ENCODE measurements at regions not wholly inside any gene's neighbourhood (a gene's known extent, or its start where the extent isn't known, plus 50 kb on each side); places are given as distances from the start of the nearest gene placed in this dataset.

DNA sequence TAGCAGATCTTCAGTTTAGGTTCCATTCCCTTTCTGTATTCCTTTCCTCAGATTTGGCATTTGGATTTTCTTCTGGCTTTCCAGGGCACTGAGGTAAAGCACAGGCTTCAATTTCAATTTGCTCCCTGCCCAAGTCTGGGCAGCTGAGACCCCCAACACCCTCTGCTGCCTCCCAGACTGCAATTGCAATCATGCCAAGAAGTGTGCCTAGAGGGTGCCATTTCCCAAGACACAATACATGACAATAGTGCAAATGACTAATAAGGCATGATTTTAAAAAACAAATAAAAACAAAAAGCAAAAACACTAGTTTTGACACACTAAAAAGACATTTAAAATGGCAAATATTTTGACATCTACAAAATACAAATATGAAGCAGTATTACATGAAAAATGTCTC is 364.8 kb downstream of the EPM2A start:
- DNase-seq (ENCODE audit: low read depth in 2 of 2) = no peak

DNA sequence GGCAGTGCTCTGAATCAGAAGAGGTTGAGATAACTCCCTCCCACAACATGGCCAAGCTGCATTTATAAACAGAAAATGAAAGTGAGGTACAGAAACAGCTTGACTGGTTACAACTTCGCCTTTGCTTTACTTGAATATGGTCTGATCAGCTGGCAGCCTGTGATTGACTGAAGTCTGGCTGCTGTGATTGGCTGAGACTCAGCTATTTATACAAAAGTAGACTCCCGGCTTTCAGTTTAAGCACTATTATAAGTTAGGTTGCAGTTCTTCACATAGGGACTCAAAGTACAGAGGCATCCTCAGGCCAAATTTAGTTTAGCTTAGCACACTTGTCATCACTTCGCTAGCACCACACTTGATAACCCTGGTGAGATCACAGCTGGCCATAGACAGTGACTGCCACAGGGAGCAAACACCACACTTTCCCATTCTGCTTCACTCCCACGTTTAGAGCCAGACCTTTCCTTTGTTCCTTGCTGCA is 362.6 kb downstream of the EPM2A start:
- DNase-seq (ENCODE audit: low read depth in 2 of 2) = no peak

DNA sequence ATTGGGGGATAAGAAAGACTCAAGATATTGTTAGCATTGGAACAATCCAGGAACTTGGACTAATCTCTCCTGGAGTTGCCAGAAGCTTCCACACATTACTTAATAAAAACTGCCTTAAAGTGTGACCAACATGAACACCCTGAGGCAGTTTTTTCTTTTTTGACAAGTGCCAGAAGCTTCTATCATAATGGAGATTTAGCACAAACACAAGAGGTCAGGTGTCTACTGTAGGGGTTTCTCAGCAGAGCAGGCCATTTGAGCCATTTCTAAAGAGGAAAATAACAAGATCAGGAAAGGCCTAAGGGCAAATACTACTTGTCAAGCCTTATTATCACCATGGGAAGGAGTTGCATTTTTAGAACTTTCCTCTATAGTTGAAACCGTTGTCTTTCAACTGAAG is 361.5 kb downstream of the EPM2A start:
- no peak for DNase-seq (ENCODE audit: low read depth in 2 of 2)

DNA sequence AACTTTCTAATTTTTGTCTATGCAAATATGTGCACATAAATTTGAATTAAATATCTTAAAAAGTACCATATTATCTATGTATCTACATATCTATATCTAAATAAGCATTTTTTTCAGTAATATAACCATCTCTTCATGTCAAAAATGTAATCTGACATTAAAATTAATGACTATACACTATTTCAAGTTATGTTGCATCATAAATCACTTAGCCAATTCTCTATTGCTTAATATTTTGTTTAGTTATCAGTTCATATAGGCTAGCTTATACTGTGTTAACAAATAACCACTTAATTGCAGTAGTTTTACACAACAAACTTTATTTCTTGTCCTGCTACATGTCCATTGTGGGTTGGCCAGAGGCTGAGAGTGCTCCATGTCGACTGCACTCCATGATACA is 360.8 kb downstream of the EPM2A start:
- DNase-seq (ENCODE audit: low read depth in 2 of 2) = no peak

DNA sequence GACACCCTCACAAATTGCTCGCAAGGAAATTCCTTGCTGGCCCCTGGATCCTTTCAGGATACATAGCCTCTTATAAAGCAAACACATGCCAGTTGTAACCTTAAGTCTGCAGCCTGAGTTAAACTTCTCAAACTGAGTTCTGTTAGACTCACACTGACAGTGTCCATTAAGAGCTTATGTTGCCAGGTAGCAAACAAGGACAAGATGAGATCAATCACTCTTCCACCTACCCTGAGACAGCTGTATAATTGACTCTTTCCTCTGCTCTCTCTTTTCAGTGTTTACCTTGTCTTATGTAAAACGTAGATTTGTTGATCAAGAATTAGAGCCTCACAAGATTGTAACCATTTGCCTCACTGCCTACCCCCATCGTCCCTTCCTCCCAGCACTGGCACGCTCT is 359.8 kb downstream of the EPM2A start:
- no peak for DNase-seq (ENCODE audit: low read depth in 2 of 2)

DNA sequence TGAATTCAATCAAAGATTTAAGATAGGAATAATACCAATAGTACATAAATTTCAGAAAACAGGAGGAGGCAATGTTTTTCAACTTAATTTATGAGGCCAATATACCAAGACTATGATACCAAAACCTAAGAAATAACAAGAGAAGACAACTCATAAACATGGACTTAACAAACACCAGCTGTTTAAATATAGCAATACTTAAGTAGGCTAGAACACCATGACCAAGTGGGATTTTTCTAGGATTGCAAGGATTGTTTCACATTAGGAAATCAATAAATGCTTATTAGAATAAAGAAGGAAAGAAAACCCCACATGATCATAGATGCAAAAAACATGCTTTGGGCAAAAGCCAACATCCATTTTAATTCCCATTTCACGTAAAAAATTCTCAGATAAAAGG is 355.1 kb downstream of the EPM2A start:
- no peak for DNase-seq (ENCODE audit: low read depth in 2 of 2)

DNA sequence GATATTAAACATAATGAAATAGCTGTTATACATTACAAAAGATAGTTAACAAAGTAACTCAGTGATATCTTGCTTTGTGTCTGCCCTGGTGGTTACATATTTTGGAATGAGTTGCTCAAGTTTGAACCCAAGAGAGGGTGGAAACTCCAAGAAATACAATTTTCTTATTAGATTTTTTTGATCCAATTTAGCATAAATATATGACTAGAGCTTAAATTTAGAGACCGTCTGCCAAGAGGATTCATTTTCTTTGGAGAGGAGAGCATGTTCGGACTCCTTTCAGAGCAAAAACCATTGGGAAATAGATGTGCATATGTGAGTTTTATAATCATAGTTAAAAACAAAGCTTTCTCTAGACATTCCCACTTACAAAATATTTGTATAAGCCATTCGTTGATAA is 353.4 kb downstream of the EPM2A start:
- DNase-seq (ENCODE audit: low read depth in 2 of 2) = no peak

DNA sequence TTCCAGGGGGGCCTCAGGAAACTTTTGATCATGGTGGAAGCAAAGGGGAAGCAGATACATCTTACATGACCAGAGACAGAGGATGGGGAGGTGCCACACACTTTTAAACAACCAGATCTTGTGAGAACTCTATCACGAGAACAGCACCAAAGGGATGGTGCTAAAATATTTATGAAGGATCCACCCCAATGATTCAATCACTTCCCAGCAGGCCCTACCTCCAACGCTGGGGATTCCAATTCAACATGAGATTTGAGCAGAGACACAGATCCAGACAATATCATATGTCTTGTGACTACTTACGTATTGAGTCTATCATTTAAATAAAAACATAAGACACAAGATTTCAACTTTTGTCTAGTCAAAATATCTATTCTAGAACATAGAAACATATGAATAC is 351.9 kb downstream of the EPM2A start:
- DNase-seq (ENCODE audit: low read depth in 2 of 2) = no peak

DNA sequence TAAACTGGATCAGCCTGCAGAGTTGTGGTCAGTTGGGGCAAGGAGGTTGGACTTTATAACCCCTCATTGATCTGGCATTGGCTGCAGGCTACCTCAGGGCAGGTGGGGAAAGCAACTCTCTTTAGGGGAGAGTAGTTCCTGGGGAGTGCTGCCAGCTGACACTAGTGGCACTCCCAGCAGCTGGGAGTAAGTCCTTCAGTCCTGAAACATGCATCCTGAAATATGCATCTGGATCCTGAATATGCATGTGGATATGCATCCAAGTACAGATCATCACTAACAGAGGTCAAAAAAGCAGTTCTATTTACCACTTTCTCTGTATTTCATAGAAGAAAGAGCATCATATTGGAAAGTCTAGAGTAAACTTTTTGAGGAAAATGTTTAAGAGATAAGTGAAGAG is 350.8 kb downstream of the EPM2A start:
- no peak for DNase-seq (ENCODE audit: low read depth in 2 of 2)

DNA sequence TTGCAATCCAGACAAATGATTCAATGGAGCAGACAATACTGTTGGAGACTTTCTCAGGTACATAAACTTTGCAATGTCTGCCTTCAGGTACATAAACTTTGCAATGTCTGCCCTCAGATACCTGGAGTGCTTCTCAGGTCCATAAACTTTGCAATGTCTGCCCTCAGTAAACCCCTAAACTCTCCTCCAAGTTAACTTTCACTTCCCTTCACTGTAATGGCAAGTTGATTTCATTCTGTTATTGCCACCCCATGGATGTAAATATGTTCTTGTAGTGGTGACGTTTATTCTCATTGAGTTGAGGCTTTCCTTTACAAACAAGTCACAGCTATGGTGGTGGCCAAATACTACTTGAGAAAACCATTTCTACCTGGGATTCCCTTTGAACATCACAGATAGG is 338.8 kb downstream of the EPM2A start:
- DNase-seq (ENCODE audit: low read depth in 2 of 2) = no peak

DNA sequence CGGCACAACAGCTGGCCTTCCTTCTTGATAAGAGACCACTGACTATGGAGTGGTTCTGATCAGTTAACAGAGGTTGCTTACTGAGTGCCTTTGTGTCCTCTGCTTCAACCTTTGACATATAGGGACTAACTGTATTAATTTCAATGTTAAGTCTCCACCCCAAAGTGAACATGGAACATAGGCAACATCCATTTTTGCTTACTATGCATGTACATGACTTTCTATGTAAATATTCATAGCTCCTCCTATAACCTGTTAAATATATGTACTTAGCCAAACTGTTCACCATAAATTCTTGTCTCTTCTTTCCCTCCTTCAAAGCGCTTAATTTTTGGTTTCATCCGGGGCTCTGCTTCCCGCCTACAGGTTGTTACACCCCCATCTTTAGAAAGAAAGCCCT is 334.8 kb downstream of the EPM2A start:
- no peak for DNase-seq (ENCODE audit: low read depth in 2 of 2)

DNA sequence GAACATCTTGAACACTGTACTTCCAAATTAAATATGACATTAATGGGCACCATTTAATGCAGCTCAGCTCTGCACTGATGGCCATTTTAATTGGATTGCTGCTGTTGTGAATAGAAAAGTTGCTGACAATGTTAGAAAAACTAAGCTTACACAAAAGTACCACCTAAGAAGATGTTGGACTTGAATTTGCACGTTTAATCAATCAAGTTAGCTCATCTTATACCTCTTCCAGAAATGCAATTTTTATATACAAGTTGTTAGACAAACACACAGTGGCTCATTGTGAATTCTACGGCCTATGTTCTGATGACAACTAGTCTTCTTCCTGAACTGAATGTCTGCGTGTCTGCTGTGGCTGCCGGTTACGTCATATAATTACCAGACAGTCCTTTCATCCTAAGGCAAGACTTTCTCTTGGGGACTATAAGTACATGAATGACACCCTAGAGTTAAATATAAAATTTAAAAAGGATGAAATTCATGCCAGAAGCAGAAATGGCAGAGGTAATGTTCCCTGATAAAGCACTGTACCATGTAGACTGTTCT is 330.2 kb downstream of the EPM2A start:
- no peak for DNase-seq (ENCODE audit: low read depth in 2 of 2)

DNA sequence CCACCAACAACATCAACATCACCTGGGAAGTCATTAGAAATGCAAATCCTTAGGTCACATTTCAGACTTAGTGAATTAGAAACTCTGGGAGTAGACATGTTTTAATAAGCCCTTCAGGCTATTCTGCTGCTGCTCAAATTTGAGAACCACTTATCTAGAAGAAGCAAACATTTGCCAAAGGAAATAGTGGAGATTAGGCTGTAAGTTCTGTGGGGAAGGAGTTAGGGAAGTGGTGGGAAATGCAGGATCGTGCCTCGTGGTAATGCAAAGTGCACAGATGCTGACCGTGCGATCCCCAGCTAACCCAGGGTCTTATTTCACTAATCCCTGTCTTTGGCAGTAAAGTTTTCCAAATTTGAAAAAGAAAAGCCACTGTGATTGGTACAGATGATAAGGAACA is 328.5 kb downstream of the EPM2A start:
- DNase-seq (ENCODE audit: low read depth in 2 of 2) = no peak

DNA sequence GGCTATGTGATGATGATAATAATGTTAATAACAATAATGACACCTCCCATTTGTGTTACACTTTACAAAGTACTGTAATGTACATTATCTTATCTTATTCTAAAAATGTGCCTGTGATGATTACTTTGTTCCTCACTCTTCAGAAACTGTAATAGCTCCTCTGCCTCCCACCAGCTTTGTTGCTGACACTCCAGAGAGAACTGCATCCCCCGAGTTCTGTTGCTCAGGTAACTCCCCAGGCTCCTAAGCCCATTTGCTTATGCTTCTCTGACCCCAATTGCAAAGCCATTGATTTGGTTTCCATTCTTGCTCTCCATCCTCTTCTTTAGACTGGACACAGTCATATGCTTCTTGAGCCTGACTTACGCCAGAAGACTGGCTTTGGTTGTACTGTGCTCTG is 319.7 kb downstream of the EPM2A start:
- no peak for DNase-seq (ENCODE audit: low read depth in 2 of 2)

DNA sequence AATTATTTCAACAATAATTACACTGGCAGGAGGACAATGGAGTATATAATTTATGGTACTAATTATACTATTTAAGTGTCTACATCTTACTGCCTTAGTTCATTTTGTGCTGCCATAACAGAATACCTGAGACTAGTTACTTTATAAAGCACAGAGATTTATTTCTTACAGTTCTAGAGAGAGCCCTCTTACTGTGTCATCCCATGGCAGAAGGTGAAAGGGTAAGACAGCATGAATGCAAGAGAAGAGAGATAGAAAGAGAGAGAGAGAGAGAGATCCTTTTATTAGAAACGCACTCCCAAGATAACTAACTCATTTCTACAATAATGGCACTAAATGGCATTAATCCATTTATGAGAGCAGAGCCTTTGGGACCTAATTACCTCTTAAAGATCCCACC is 314.7 kb downstream of the EPM2A start:
- DNase-seq (ENCODE audit: low read depth in 2 of 2) = no peak

DNA sequence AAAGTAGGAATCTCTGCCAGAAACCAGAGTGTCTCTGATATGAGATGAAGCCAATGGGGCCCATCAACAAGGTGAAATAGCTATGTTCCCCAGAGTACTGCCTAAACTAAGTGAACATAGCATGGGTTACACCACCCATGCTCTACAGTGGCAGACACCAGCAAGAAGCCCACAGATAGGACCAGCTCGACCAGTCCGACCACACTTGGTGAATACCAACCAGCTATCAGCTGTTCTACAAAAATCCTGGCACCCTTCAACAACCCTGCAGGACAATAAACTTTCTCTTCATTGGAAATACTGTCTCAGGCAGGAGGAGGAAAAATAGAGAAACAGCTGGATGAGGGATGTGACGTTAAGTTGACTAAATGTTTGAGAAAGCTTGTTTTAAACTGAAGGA is 311.4 kb downstream of the EPM2A start:
- DNase-seq (ENCODE audit: low read depth in 2 of 2) = no peak

DNA sequence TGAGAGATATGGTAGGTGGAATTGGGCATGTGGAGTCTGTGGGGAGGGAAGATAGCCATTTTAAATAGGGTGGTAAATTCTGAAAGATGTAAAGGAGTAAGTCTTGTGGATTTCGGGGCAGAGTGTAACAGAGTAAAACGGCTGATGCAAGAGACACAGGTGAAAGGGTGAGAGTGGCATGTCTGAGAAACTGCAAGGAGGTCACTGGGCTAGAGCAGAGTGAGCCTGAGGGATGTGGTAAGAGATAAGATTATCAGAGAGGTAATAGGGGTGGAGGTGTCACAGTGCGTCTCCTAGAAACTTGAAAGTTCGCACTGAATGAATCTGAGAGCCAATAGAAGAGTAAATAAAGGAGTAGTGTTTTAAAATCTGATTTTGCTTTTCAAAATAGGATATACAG is 308.1 kb downstream of the EPM2A start:
- no peak for DNase-seq (ENCODE audit: low read depth in 2 of 2)

DNA sequence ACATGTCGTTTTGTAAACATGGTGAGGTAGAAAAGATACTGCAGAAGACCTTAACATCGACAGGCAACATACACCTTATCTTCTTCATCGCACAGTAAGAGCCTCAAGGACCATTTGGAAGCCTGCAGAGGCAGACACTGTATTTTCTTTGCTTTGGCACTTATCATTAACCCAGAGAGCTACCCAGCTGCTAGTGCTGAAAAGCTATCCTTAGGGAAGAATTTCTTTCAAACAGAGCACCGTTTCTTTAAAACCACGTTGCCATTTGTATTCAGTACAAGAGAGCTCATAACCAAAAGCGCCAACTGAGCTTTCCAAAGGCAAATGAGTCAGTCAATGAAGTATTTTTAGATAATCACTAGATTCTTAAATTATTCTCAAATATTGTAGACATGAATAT is 306.6 kb downstream of the EPM2A start:
- no peak for DNase-seq (ENCODE audit: low read depth in 2 of 2)

DNA sequence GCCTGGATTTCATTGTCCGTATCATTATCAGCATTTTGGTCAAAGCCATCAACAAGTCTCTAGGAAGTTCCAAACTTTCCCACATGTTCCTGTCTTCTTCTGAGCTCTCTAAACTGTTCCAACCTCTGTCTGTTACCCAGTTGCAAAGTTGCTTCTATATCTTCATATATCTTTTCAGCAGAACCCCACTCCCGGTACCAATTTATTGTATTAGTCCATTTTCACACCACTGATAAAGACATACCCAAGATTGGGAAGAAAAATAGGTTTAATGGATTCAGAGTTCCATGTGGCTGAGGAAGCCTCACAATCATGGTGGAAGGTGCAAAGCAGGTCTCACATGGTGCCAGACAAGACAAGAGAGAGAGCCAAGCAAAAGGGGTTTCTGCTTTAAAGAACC is 293.2 kb downstream of the EPM2A start:
- no peak for DNase-seq (ENCODE audit: low read depth in 2 of 2)

DNA sequence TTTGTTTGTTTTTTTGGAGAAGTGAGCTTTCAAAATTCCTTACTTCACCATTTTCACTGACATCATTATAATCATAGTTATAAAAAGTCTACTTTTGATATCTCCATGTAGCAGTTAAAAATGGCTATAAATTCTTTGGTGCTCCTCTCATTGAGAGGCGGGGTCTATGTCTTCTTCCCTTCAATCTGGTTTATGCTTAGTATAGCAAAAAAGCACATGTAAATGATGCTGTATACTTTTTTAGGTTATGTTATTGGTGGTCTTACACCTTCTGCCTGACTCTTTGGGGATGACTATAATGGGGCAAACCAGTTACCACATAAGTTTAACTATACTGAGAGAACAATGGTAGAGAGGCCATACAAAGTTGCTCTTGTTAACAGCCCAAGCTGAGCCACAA is 289.6 kb downstream of the EPM2A start:
- DNase-seq (ENCODE audit: low read depth in 2 of 2) = no peak

DNA sequence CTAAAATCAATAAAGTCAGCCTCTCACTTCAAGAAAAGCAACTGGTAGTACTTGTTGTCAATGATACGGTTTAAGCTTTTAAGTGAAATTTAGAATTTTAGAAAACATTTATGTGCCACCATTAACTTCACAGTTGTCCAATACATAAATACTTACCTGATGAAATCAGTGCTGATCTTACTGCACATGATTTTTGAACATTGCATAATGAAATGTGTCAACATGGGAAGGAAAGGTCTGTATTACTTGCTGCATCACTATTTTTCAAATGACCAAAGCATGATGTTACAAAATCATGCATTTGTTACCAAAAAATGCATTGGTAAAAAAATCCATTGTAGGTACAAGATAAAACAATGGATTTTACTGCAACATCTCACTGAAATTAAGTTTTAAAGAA is 284.3 kb downstream of the EPM2A start:
- no peak for DNase-seq (ENCODE audit: low read depth in 2 of 2)

DNA sequence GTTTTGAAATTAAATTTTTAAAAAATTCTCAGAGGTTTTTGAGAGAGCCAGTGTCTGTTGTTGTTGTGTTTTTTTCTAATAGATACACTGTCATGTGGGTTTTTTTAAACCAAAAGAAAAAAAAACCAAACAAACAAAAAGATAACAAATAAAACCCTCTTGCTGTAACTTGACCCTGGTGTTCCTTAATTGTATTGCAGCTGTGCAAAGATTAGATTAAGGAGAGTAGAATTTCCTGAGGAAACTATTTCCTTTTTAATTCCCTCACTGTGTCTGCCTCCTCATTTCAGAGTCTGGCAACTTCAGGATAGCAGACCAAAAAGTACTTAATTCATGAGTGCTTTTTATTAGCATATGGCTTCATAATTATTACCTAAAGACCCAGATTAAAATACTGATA is 281.9 kb downstream of the EPM2A start:
- DNase-seq (ENCODE audit: low read depth in 2 of 2) = no peak

DNA sequence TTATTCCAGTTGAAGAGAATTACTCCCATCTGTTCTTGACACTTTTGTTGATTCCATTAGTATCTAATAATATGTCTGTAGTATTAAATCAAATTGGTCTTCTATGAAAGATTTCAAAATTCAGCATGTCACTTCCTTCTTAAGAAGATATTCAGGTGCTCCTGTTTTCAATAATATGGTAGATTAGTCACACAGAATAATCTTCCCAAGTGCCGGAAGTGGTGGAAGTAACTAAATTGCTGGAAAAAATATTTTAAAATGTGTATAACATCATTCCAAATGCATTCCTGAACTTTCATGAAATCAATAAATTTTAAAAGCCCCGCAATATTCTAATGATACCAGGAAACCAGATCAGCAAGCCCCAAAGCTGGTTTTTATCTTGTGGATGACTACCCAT is 281.3 kb downstream of the EPM2A start:
- DNase-seq (ENCODE audit: low read depth in 2 of 2) = no peak

DNA sequence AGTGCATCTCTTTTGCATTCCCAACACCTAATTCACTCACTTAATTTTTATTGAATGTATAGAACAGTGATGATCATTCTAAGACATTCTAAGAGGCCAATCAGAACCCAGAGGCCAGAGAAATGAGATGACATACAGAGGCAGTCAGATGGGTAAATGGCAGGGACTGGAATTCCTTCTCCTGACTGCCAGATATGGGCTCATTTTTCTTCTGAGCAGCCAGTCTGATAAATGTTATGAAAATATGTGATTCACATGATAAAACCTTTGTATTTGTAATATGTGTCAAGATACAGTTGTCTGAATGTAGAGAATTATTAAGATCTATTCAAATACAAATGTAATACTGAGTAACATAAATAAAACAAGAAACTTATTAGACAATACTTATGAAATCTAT is 277.8 kb downstream of the EPM2A start:
- DNase-seq (ENCODE audit: low read depth in 2 of 2) = no peak

DNA sequence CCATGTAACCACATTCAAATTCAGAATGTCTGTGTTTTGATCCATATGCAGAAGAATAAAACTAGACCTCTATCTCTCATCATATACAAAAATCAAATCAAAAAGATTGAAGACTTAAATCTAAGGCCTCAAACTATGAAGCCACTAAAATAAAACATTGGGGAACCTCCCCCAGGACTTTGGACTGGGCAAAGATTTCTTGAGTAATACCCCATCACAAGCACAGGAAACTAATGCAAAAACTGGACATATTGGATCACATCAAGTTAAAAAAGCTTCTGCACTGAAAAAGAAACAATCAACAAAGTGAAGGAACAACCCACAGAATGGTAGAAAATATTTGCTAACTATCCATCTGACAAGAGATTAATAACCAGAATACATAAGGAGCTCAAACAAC is 266.8 kb downstream of the EPM2A start:
- no peak for DNase-seq (ENCODE audit: low read depth in 2 of 2)

Data from stimulated activated CD4-positive, alpha-beta T cell treated with anti-CD3 and anti-CD28 coated beads, Interleukin-1b, Interleukin-23, amount 100 ng/mL, for 1 hour (primary cell).